PC-3 (cell line): ENCODE measurements at regions not wholly inside any gene's neighbourhood (a gene's known extent, or its start where the extent isn't known, plus 50 kb on each side); places are given as distances from the start of the nearest gene placed in this dataset.

Source experiments
- ATAC-seq: fragments of 200-7000 bp; cut with Tn5 transposase; 2 replicates; pipeline ENCODE4 v1.9.1; 2020; ENCODE audit warnings: mild to moderate bottlenecking, moderate library complexity
- BruUV-seq: library from RNA; stranded (reverse); fragments of 400-500 nt; replicated peaks from 2 replicates; lab custom pipeline; 2021; lab: Mats Ljungman, UMichigan
- CTCF ChIA-PET: fragments of 300-600 bp; sonication (Branson Sonifier 250); formaldehyde crosslinking; loops from one replicate; lab custom pipeline; 2022; ENCODE audit warnings: antibody characterized with exemption; lab: Charles Lee
- POLR2A ChIA-PET: fragments of 300-600 bp; sonication (Branson Sonifier 250); formaldehyde crosslinking; loops from one replicate; lab custom pipeline; 2022; ENCODE audit warnings: antibody characterized with exemption; ENCODE audit not compliant: unreplicated experiment; lab: Charles Lee
- DNase-seq: peaks from one replicate; pipeline ENCODE4 v3.0.0-alpha.2; 2015
- H2AFZ ChIP-seq: fragments of 300-600 bp; sonication (generic); 2 replicates; pipeline ENCODE4 v1.6.0; 2016; ENCODE audit warnings: antibody characterized with exemption, low read length
- H3F3A ChIP-seq: fragments of 300-600 bp; sonication (generic); one replicate; pipeline ENCODE4 v1.6.0; 2017; ENCODE audit warnings: antibody characterized with exemption, low read length, control low read depth, mild to moderate bottlenecking; ENCODE audit not compliant: unreplicated experiment
- H3K27ac ChIP-seq: fragments of 300-600 bp; sonication (generic); 2 replicates; pipeline ENCODE4 v1.5.1; 2016; ENCODE audit warnings: mild to moderate bottlenecking, low read length
- H3K27me3 ChIP-seq: fragments of 300-600 bp; sonication (generic); 2 replicates; pipeline ENCODE4 v1.6.1; 2016; ENCODE audit warnings: low read length, mixed read lengths
- H3K36me3 ChIP-seq: fragments of 300-600 bp; sonication (generic); 2 replicates; pipeline ENCODE4 v1.6.1; 2016; ENCODE audit warnings: low read depth, mixed run types, low read length, mixed read lengths
- H3K4me1 ChIP-seq: fragments of 300-600 bp; sonication (generic); 2 replicates; pipeline ENCODE4 v1.5.1; 2016; ENCODE audit warnings: low read length; ENCODE audit not compliant: insufficient read depth
- H3K4me2 ChIP-seq: fragments of 300-600 bp; sonication (generic); 2 replicates; pipeline ENCODE4 v1.6.0; 2016; ENCODE audit warnings: low read length
- H3K4me3 ChIP-seq: fragments of 300-600 bp; sonication (generic); 2 replicates; pipeline ENCODE4 v1.5.1; 2016; ENCODE audit warnings: mild to moderate bottlenecking, low read length, mixed read lengths
- H3K79me2 ChIP-seq: fragments of 300-600 bp; sonication (generic); 2 replicates; pipeline ENCODE4 v1.6.1; 2017; ENCODE audit warnings: low read length, mixed read lengths
- H3K9ac ChIP-seq: fragments of 300-600 bp; sonication (generic); 2 replicates; pipeline ENCODE4 v1.6.0; 2016; ENCODE audit warnings: mild to moderate bottlenecking, low read length
- H3K9me2 ChIP-seq: fragments of 300-600 bp; sonication (generic); replicated peaks from 2 replicates; pipeline ENCODE4 v1.6.1; 2016; ENCODE audit warnings: mixed run types, low read length, mixed read lengths
- H3K9me3 ChIP-seq: fragments of 300-600 bp; sonication (generic); 2 replicates; pipeline ENCODE4 v1.6.1; 2016; ENCODE audit warnings: low read length, mixed read lengths
- H4K20me1 ChIP-seq: fragments of 300-600 bp; sonication (generic); 2 replicates; pipeline ENCODE4 v1.6.1; 2016; ENCODE audit warnings: low read length, mixed read lengths
- EZH2 ChIP-seq: fragments of 300-600 bp; sonication (generic); IDR thresholded peaks from one replicate; pipeline ENCODE4 v1.6.1; 2017; ENCODE audit warnings: antibody characterized with exemption, mild to moderate bottlenecking, low read length; ENCODE audit not compliant: unreplicated experiment
- EZH2phosphoT487 ChIP-seq: fragments of 300-600 bp; sonication (generic); IDR thresholded peaks from 2 replicates; pipeline ENCODE4 v1.6.1; 2018; ENCODE audit warnings: mild to moderate bottlenecking, antibody characterized with exemption, low read length, borderline replicate concordance
- intact Hi-C: fragments of 100-400 bp; cut with micrococcal nuclease; formaldehyde crosslinking; loops from 2 replicates; pipeline ENCODE4 v1.9.0; 2023
- TF ChIP-seq, protein P1 (sequence below): fragments of 300-600 bp; sonication (generic); conservative IDR thresholded peaks from 2 replicates; pipeline ENCODE4 v1.5.1; 2017; ENCODE audit warnings: antibody characterized with exemption, low read depth, mild to moderate bottlenecking, low read length

DNA sequence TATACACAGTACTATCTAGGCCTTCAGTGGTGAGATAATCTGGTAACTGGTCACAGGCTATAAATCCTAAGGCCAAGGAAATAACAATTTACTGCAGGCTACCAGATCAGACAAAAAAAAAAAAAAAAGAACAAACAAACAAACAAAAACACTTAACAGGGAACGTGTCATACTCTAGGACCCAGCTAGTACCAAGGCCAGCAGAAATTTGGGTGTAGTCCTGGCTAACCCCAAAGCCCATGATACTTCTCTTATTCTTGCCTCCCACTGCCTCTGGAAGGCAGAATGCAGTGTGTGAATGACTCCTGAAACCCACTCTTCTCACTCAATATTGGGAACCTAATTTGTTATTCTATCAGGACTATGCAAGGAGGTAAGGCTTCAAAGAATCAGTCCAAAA is 53.7 kb upstream of the ST3GAL6 start:
- no peak for ATAC-seq
- H3K9ac ChIP-seq, result no peak overlapping the region
- no peak overlapping the region for H3K27ac ChIP-seq
- ChIA-PET POLR2A (no interaction called here), CTCF (no interaction called here)
- no peak overlapping the region for H3K4me3 ChIP-seq
- H3K27me3 ChIP-seq, result no peaks in the 10 kb centered on the region
- TF ChIP-seq, protein P1, sequence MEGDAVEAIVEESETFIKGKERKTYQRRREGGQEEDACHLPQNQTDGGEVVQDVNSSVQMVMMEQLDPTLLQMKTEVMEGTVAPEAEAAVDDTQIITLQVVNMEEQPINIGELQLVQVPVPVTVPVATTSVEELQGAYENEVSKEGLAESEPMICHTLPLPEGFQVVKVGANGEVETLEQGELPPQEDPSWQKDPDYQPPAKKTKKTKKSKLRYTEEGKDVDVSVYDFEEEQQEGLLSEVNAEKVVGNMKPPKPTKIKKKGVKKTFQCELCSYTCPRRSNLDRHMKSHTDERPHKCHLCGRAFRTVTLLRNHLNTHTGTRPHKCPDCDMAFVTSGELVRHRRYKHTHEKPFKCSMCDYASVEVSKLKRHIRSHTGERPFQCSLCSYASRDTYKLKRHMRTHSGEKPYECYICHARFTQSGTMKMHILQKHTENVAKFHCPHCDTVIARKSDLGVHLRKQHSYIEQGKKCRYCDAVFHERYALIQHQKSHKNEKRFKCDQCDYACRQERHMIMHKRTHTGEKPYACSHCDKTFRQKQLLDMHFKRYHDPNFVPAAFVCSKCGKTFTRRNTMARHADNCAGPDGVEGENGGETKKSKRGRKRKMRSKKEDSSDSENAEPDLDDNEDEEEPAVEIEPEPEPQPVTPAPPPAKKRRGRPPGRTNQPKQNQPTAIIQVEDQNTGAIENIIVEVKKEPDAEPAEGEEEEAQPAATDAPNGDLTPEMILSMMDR, result no peak
- TF ChIP-seq EZH2, result no peak
- DNase-seq, result no peak
- H3K79me2 ChIP-seq, result no peaks in the 10 kb centered on the region
- no peaks in the 10 kb centered on the region for H3K4me1 ChIP-seq
- no peaks in the 10 kb centered on the region for H3K9me3 ChIP-seq
- no peaks in the 10 kb centered on the region for H3K36me3 ChIP-seq
- no peaks in the 10 kb centered on the region for H4K20me1 ChIP-seq
- intact Hi-C loops, result loop anchor here (5.0 kb wide), 1 partner anchor 52 kb away; no protein-coding TSS in a partner anchor
- BruUV-seq, result no TSS peak
- H3K4me2 ChIP-seq, result no peak overlapping the region
- H3K9me2 ChIP-seq, result no peaks in the 10 kb centered on the region
- H3F3A ChIP-seq, result no peaks in the 10 kb centered on the region
- no peak overlapping the region for H2AFZ ChIP-seq

DNA sequence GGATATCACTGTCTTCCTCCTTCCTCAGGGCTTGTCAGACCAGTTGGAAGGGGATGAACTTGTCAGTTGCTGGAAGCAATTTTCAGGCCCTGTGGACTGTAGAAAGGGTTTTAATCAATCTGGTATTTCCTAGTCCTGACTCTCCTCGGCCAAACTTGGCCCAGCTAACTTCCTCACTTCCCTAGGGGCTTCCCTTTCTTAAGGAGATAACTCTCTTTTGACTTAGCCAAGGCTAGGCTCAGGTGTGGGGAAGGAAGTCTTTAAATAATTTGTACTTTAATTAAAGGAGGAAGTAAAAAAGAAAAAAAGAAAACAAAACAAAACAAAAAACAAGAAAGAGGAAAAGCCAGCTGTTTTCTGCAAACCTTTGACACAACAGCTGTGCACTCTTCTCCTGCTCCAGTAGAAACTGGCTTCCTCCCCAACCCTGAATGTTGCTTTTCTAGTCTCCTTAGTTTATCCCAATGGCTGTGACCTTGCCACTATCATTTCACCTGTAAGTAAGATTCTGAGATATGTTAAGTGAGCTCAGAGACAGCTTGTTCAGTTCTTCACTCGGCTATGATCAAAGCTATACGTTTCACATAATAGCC is 53.0 kb upstream of the ST3GAL6 start:
- TF ChIP-seq EZH2 (no peak), EZH2phosphoT487 (no peak)
- TF ChIP-seq, protein P1, result no peak
- Histone ChIP-seq H3K79me2 (no peaks in the 10 kb centered on the region), H3K36me3 (no peaks in the 10 kb centered on the region), H2AFZ (no peak overlapping the region), H3K9me2 (no peaks in the 10 kb centered on the region), H3K27me3 (no peaks in the 10 kb centered on the region), H3F3A (no peaks in the 10 kb centered on the region), H3K4me2 (no peak overlapping the region), H4K20me1 (no peaks in the 10 kb centered on the region), H3K9ac (no peak overlapping the region), H3K4me3 (no peak overlapping the region), H3K4me1 (no peaks in the 10 kb centered on the region), H3K9me3 (no peaks in the 10 kb centered on the region), H3K27ac (no peak overlapping the region)
- BruUV-seq, result no TSS peak
- no peak for ATAC-seq
- CTCF ChIA-PET, result interaction anchor here (0.6 kb wide), 1 partner anchor 107 kb away, joined by 3 read pairs; no protein-coding TSS in a partner anchor
- intact Hi-C loops, result no loop called here
- no peak for DNase-seq
- POLR2A ChIA-PET, result no interaction called here

DNA sequence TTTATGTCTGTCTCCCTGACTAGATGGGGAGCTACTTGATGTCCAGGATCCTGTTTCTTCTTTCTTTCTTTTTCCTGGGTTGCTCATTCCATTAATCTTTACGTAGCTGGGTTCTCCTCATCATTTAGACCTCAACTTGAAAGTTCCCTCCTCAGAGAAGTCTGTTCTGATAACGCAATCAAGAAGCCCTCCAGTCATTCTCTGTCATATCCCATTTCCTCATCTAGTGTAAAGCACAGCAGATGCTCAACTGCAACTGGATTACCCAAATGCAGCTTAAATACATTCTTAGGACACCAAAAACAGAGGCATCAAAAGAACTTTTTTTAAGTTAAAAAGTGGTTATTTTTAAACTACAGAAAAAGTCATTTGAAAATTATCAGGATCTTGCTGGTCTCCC is 51.7 kb upstream of the ST3GAL6 start:
- no peaks in the 10 kb centered on the region for H4K20me1 ChIP-seq
- no peak overlapping the region for H3K27ac ChIP-seq
- intact Hi-C loops, result no loop called here
- H2AFZ ChIP-seq, result no peak overlapping the region
- H3K27me3 ChIP-seq, result no peaks in the 10 kb centered on the region
- no peak for DNase-seq
- no TSS peak for BruUV-seq
- no peaks in the 10 kb centered on the region for H3K9me2 ChIP-seq
- no peaks in the 10 kb centered on the region for H3K9me3 ChIP-seq
- no peaks in the 10 kb centered on the region for H3K36me3 ChIP-seq
- ChIA-PET POLR2A (no interaction called here), CTCF (no interaction called here)
- no peaks in the 10 kb centered on the region for H3K79me2 ChIP-seq
- no peak for ATAC-seq
- no peak overlapping the region for H3K4me3 ChIP-seq
- H3F3A ChIP-seq, result no peaks in the 10 kb centered on the region
- H3K4me2 ChIP-seq, result no peak overlapping the region
- no peak overlapping the region for H3K9ac ChIP-seq
- TF ChIP-seq EZH2phosphoT487, result no peak
- no peak for TF ChIP-seq EZH2
- TF ChIP-seq, protein P1, result no peak
- no peaks in the 10 kb centered on the region for H3K4me1 ChIP-seq
